ENCODE measurements at regions not wholly inside any gene's neighbourhood (a gene's known extent, or its start where the extent isn't known, plus 50 kb on each side); places are given as distances from the start of the nearest gene placed in this dataset.

DNA sequence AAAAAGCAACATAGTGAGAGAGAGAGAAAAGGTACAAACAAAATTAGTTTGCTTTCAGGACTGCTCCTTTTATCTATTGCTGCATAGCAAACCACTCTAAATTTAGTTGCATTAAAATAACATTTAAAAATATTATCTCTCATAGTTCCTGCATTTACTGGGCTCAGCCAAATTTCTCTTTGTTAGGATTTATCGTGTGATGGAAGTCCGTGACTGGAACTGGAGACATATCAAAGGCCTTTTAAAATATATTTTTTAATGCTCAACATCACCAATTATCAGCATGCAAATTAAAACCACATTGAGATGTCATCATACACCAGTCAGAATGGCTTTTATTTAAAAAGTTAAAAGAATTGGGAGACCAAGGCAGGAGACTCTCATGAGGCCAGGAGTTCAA is 107.6 kb upstream of the SYT1 start:
- H3K79me2 ChIP-seq (ENCODE audit: control insufficient read depth, insufficient read depth, low read length): no peaks in the 10 kb centered on the region
- ChIA-PET POLR2A (no interaction called here), CTCF (no interaction called here)
- H3K9me3 ChIP-seq (replicated peaks; ENCODE audit: control insufficient read depth, insufficient read depth, low read length): no peaks in the 10 kb centered on the region
- no peak overlapping the region for H3K9ac ChIP-seq (replicated peaks; ENCODE audit: extremely low read depth, insufficient read depth, low read length)
- H3K27me3 ChIP-seq (ENCODE audit: control insufficient read depth in 2 of 2, insufficient read depth in 2 of 2, low read length in 2 of 2): no peaks in the 10 kb centered on the region
- dilution Hi-C loops (cut with MboI; ENCODE audit: extremely low pct_ligation_motif_present, low sequenced_read_pairs): no loop called here
- no peaks in the 10 kb centered on the region for H3K36me3 ChIP-seq (ENCODE audit: control insufficient read depth in 2 of 2, extremely low read depth in 1 of 2, insufficient read depth in 2 of 2, low read length in 2 of 2)
- no peak for FAIRE-seq
- H3K9me1 ChIP-seq (replicated peaks; ENCODE audit: control insufficient read depth, extremely low read depth, insufficient read depth, low read length): no peaks in the 10 kb centered on the region
- no peak overlapping the region for H3K4me3 ChIP-seq (replicated peaks in 1 of 3; ENCODE audit: insufficient read depth in 1 of 3, low read depth in 1 of 3, low read length in 3 of 3)
- H2AFZ ChIP-seq (ENCODE audit: low read depth, low read length): no peak overlapping the region
- intact Hi-C loops (cut with micrococcal nuclease): no loop called here
- H4K20me1 ChIP-seq (replicated peaks; ENCODE audit: control insufficient read depth, extremely low read depth, insufficient read depth, low read length): no peaks in the 10 kb centered on the region
- no peak for DNase-seq (ENCODE audit: low read depth, low spot score)
- H3K27ac ChIP-seq (ENCODE audit: insufficient read depth, low read depth, low read length): no peak overlapping the region
- H3K4me1 ChIP-seq (ENCODE audit: control insufficient read depth, extremely low read depth, insufficient read depth, low read length): peaks cover 4% of the 10 kb centered on the region
- TF ChIP-seq MAX (IDR thresholded peaks at IDR 0.05; ENCODE audit: insufficient read depth, insufficient read length) (no peak), JUN (IDR thresholded peaks at IDR 0.05; ENCODE audit: borderline replicate concordance, insufficient read depth, insufficient read length, low read depth) (no peak), EZH2 (IDR thresholded peaks at IDR 0.05; ENCODE audit: borderline replicate concordance, low read depth, low read length, severe bottlenecking) (no peak), GATA2 (IDR thresholded peaks at IDR 0.05; ENCODE audit: insufficient read depth, insufficient read length, low read depth, low read length) (no peak), POLR2AphosphoS5 (IDR thresholded peaks at IDR 0.05; ENCODE audit: insufficient read depth, low read depth, low read length) (no peak), FOS (IDR thresholded peaks at IDR 0.05; ENCODE audit: borderline replicate concordance, insufficient read depth, low read length) (no peak), MYC (IDR thresholded peaks at IDR 0.05; ENCODE audit: low read depth, low read length) (no peak), POLR2A (IDR thresholded peaks at IDR 0.05; ENCODE audit: low read depth, low read length) (no peak)
- TF ChIP-seq, protein P1, sequence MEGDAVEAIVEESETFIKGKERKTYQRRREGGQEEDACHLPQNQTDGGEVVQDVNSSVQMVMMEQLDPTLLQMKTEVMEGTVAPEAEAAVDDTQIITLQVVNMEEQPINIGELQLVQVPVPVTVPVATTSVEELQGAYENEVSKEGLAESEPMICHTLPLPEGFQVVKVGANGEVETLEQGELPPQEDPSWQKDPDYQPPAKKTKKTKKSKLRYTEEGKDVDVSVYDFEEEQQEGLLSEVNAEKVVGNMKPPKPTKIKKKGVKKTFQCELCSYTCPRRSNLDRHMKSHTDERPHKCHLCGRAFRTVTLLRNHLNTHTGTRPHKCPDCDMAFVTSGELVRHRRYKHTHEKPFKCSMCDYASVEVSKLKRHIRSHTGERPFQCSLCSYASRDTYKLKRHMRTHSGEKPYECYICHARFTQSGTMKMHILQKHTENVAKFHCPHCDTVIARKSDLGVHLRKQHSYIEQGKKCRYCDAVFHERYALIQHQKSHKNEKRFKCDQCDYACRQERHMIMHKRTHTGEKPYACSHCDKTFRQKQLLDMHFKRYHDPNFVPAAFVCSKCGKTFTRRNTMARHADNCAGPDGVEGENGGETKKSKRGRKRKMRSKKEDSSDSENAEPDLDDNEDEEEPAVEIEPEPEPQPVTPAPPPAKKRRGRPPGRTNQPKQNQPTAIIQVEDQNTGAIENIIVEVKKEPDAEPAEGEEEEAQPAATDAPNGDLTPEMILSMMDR (IDR thresholded peaks at IDR 0.05; ENCODE audit: extremely low read depth in 1 of 2, insufficient read depth in 1 of 2, low read depth in 1 of 2, low read length in 2 of 2): no peak
- H3K4me2 ChIP-seq (ENCODE audit: insufficient read depth, low read length): no peak overlapping the region
- BruUV-seq (replicated peaks): no TSS peak
